ENCODE measurements at regions not wholly inside any gene's neighbourhood (a gene's known extent, or its start where the extent isn't known, plus 50 kb on each side); places are given as distances from the start of the nearest gene placed in this dataset.

DNA sequence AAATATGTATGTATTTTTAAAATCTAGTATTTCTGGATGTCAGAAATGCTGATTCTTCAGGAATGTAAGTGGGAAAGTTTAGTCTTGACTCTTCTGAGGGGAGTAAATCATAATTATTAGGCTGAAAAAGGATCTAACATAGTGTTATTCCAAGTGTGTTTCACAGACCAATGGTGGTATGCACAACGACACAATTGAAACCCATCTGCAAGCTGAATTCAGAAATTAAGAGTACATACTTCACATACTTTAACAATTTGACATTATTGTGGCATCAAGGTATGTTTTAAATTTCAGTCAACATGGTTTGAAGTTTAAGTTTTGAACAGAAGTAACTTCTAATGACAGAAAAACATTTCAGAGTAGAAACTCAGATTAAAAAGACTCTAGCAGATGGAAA is 236.7 kb downstream of the SLC7A11 start:
- no peaks in the 10 kb centered on the region for H3K9me3 ChIP-seq (ENCODE audit: low read length)
- TF ChIP-seq EZH2phosphoT487 (IDR thresholded peaks at IDR 0.05; ENCODE audit: borderline replicate concordance, low read depth, low read length), result no peak
- TF ChIP-seq, protein P1, sequence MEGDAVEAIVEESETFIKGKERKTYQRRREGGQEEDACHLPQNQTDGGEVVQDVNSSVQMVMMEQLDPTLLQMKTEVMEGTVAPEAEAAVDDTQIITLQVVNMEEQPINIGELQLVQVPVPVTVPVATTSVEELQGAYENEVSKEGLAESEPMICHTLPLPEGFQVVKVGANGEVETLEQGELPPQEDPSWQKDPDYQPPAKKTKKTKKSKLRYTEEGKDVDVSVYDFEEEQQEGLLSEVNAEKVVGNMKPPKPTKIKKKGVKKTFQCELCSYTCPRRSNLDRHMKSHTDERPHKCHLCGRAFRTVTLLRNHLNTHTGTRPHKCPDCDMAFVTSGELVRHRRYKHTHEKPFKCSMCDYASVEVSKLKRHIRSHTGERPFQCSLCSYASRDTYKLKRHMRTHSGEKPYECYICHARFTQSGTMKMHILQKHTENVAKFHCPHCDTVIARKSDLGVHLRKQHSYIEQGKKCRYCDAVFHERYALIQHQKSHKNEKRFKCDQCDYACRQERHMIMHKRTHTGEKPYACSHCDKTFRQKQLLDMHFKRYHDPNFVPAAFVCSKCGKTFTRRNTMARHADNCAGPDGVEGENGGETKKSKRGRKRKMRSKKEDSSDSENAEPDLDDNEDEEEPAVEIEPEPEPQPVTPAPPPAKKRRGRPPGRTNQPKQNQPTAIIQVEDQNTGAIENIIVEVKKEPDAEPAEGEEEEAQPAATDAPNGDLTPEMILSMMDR (conservative IDR thresholded peaks at IDR 0.05; ENCODE audit: low read length), result no peak
- no peak overlapping the region for H3K4me3 ChIP-seq (ENCODE audit: low read depth, low read length, poor library complexity, severe bottlenecking)
- no peak overlapping the region for H3K27ac ChIP-seq (ENCODE audit: low read depth, low read length, poor library complexity, severe bottlenecking)
- H4K20me1 ChIP-seq (ENCODE audit: insufficient read depth, low read length), result no peaks in the 10 kb centered on the region
- H3K4me2 ChIP-seq (ENCODE audit: low read length), result no peak overlapping the region
- no peaks in the 10 kb centered on the region for H3K79me2 ChIP-seq (ENCODE audit: insufficient read depth, low read depth, low read length)
- no peak for DNase-seq (ENCODE audit: low spot score)
- ChIA-PET CTCF (ENCODE audit: unreplicated experiment) (interaction anchor here (0.6 kb wide), 1 partner anchor 447 kb away, joined by 5 read pairs; no protein-coding TSS in a partner anchor), POLR2A (no interaction called here)
- BruUV-seq (replicated peaks), result no TSS peak
- H2AFZ ChIP-seq (ENCODE audit: low read length), result no peak overlapping the region
- no peaks in the 10 kb centered on the region for H3K4me1 ChIP-seq (ENCODE audit: insufficient read depth, low read length, poor library complexity, severe bottlenecking)
- H3K36me3 ChIP-seq (ENCODE audit: insufficient read depth, low read length), result no peaks in the 10 kb centered on the region
- no peaks in the 10 kb centered on the region for H3K9me2 ChIP-seq (ENCODE audit: insufficient read depth, low read length)
- intact Hi-C loops (cut with micrococcal nuclease; ENCODE audit: unreplicated experiment), result no loop called here

DNA sequence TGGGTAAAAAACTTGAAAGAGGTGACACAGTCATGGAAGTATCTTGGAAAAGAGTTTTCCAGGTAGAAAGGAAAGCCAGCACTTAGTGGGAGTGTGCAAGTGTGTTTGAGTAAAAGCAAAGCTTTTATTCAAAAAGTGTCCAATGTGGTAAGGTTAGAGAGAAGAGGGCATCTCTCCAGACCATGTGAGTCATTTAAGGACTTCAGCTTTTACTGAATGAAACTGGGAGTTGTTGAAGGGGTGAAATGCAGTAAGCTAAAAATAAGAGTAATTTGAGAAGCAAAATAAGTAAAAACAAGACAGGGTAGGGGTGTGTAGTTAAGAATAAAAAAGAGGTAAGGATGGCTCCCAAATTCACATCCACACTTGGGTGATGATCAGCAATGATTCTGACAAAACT is 238.9 kb downstream of the SLC7A11 start:
- H3K36me3 ChIP-seq (ENCODE audit: insufficient read depth, low read length), result no peaks in the 10 kb centered on the region
- no peaks in the 10 kb centered on the region for H3K79me2 ChIP-seq (ENCODE audit: insufficient read depth, low read depth, low read length)
- no peaks in the 10 kb centered on the region for H3K4me1 ChIP-seq (ENCODE audit: insufficient read depth, low read length, poor library complexity, severe bottlenecking)
- no peak overlapping the region for H2AFZ ChIP-seq (ENCODE audit: low read length)
- no peak overlapping the region for H3K4me3 ChIP-seq (ENCODE audit: low read depth, low read length, poor library complexity, severe bottlenecking)
- no peak overlapping the region for H3K27ac ChIP-seq (ENCODE audit: low read depth, low read length, poor library complexity, severe bottlenecking)
- intact Hi-C loops (cut with micrococcal nuclease; ENCODE audit: unreplicated experiment), result no loop called here
- H3K9me3 ChIP-seq (ENCODE audit: low read length), result no peaks in the 10 kb centered on the region
- TF ChIP-seq EZH2phosphoT487 (IDR thresholded peaks at IDR 0.05; ENCODE audit: borderline replicate concordance, low read depth, low read length), result no peak
- TF ChIP-seq, protein P1 (conservative IDR thresholded peaks at IDR 0.05; ENCODE audit: low read length), result no peak
- BruUV-seq (replicated peaks), result no TSS peak
- ChIA-PET POLR2A (interaction anchor here (0.7 kb wide), 1 partner anchor 140 kb away, joined by 3 read pairs; no protein-coding TSS in a partner anchor), CTCF (ENCODE audit: unreplicated experiment) (no interaction called here)
- DNase-seq (ENCODE audit: low spot score), result no peak
- H3K9me2 ChIP-seq (ENCODE audit: insufficient read depth, low read length), result no peaks in the 10 kb centered on the region
- H4K20me1 ChIP-seq (ENCODE audit: insufficient read depth, low read length), result no peaks in the 10 kb centered on the region
- no peak overlapping the region for H3K4me2 ChIP-seq (ENCODE audit: low read length)

DNA sequence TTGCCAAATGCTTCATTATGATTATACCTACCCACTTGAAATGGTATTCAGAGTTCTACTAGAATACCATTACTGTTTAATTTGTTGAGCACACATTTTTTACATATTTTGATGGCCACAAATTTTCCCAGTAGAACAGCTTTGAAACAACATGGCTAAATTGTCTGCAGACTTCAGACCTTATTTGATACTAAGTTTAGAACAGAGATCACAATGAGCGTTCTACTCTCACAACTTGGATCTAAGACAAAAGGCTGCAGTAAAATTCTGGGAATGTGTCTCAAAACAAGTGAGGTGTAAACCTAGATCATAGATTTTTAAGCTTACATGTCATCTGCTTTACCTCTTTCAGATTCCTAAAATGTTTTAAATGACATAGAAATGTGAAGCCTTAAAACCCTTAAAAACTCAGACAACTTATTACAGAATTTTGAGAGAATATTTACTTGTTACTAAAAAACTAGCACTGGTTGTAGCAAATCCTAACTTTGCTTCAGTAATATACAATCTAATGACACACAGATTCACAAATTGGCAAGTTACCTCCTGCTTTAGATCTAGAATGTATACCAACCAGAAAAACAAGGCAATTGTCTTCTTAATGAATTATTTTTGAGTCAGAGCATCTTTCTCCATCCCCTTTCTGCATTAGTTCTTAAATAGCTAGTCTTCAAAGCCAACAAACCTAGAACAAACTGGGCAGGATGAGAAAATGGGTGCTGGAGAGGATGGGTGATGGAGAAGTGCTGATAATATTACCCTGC is 243.3 kb downstream of the SLC7A11 start:
- no peak for DNase-seq (ENCODE audit: low spot score)
- no peaks in the 10 kb centered on the region for H3K4me1 ChIP-seq (ENCODE audit: insufficient read depth, low read length, poor library complexity, severe bottlenecking)
- H3K36me3 ChIP-seq (ENCODE audit: insufficient read depth, low read length), result no peaks in the 10 kb centered on the region
- H2AFZ ChIP-seq (ENCODE audit: low read length), result no peak overlapping the region
- H3K27ac ChIP-seq (ENCODE audit: low read depth, low read length, poor library complexity, severe bottlenecking), result no peak overlapping the region
- H3K4me3 ChIP-seq (ENCODE audit: low read depth, low read length, poor library complexity, severe bottlenecking), result no peak overlapping the region
- no peaks in the 10 kb centered on the region for H3K9me2 ChIP-seq (ENCODE audit: insufficient read depth, low read length)
- intact Hi-C loops (cut with micrococcal nuclease; ENCODE audit: unreplicated experiment), result no loop called here
- ChIA-PET POLR2A (interaction anchor here (1.1 kb wide), 1 partner anchor 11 kb away, joined by 3 read pairs; no protein-coding TSS in a partner anchor), CTCF (ENCODE audit: unreplicated experiment) (no interaction called here)
- H3K9me3 ChIP-seq (ENCODE audit: low read length), result no peaks in the 10 kb centered on the region
- no peak for TF ChIP-seq EZH2phosphoT487 (IDR thresholded peaks at IDR 0.05; ENCODE audit: borderline replicate concordance, low read depth, low read length)
- TF ChIP-seq, protein P1 (conservative IDR thresholded peaks at IDR 0.05; ENCODE audit: low read length), result no peak
- H3K79me2 ChIP-seq (ENCODE audit: insufficient read depth, low read depth, low read length), result no peaks in the 10 kb centered on the region
- BruUV-seq (replicated peaks), result no TSS peak
- no peak overlapping the region for H3K4me2 ChIP-seq (ENCODE audit: low read length)
- no peaks in the 10 kb centered on the region for H4K20me1 ChIP-seq (ENCODE audit: insufficient read depth, low read length)
